ENCODE measurements at regions not wholly inside any gene's neighbourhood (a gene's known extent, or its start where the extent isn't known, plus 50 kb on each side); places are given as distances from the start of the nearest gene placed in this dataset.

DNA sequence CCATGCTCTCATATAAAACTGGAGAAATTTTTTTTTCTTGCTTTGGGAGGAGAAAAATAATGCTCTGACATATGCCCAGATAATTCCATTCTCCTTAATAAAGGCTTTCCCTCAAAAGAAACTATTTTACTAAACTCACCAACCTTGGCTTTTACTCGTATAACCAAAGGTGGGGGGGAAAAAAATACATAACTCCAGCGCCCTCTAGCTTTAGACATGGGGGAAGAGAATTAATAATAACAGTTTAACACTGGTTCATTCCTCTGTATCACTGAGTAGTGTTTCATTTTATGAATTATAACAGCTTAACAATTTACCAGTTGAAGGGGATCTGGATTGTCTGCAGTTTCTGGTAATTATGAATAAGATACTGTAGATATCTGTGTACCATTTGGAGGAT is 1226.1 kb downstream of the GRIK2 start:
- DNase-seq (ENCODE audit: low spot score): peak; percentile 10

DNA sequence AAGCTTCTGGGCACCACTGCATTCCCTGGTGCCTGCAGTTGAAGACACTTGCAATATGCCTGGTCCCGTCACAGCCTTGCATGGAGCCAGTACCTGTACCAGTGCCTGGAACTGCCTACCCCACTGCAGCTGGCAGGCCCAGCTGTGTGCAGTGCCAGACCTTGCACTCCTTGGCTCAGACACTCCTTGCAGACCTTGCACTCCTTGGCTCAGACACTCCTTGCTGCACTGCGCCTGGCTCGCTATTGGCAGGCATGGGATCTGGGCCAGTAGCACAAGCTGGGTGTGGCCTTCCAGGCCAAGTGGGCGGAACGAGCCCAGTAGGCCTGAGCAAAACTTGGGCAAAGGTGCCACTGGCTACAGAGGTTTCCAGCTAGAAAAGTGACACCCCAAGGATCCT is 1189.1 kb downstream of the GRIK2 start:
- no peak for DNase-seq (ENCODE audit: low spot score)

DNA sequence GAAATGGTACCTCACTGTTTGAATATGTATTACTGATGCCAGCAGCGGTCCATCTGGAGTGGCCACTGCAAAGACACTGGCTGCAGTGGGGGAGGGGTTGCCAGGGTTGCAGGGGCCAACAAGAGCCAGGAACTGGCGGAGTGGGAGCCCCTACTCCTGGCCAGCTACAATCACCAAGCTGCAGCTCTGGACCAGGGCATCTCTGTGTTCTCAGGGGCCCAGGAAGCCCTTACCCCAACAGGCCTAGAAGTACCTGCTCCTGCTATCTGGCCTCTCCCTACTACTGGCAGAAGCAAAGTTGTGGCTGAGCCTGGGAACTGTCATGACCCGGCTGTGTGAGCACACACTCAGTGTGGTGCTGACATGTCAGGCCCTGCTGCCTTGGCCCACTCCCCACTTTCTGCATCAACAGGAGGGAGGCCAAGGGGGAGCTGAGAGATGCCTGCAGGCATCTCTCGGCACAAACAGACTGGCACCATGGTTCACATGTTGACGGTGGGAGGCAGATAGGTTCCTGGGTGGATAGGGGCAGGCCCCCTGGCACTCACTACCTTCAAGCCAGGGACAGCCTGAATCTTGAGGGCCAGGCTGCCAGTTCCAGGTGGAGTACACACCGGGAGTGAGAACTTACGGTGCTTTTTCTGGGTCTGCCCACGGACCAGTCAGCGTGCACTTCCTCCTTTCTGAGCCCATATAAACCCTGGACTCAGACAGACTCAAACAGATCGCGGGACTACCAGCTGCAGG is 1188.0 kb downstream of the GRIK2 start:
- no peak for DNase-seq (ENCODE audit: low spot score)

DNA sequence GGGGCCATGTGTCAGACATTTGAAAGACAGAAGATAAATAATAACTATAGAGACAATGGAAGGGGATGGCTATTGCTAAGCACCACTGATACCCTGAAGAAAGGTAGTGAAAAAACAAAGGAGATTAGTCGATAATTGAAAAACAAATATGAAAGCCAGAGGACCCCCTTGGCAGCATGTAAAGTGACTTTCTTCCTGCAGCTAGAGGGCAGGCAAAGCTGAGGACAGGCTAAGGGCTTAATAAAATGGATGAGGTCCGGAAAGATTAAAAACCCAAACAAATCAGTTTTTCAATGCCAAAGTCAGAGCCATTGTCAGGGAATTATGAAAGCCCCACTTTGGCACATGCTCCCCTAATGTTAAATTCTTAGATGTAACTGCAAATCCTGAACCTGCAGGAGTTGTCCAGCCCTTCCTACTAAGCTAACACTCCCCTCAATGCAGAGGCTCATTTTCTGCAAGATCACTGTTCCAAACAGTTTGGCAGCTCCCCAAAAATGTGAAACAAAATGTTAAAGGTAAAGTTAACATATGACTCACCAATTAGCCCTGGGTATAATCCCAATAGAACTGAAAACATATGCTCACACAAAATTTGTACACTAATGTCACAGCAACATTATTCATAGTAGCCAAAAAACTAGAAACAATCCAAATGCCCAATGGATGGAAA is 1177.9 kb downstream of the GRIK2 start:
- DNase-seq (ENCODE audit: low spot score): no peak

DNA sequence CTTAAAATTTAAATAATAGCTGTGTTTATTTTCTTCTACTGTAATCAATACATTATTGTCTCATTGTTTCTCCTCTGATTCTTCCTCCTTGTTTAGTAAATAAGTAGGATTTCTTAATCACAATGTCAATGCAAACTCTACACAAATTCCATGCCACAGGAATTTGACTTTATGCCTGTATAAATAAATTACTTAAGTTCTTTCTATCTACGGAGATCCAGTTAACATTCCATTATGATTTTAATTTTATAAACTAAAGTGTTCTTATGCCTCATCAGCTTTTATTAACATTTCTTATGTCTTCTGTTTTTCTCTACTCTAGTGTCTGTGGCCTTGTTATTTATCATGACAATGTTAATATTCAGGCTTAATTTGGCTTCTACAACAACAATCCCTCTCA is 1169.2 kb downstream of the GRIK2 start:
- no peak for DNase-seq (ENCODE audit: low spot score)

DNA sequence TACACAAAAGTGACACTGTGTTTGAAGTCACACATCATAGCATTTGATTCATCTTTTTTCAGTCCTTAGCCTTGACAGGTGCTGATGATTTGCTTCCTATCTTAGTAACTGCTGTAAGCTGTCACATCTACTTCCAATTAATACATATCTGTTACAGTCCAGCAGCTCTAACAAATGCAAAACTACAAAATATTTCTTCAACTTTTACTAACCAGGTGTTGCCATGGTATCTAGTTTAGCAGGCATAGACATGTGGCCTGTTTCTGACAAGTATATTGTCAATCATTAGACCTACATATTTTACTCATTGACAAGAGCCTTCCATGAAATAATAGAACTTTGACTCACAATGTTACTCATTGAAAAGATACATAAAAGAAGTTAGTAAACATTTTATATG is 1159.7 kb downstream of the GRIK2 start:
- no peak for DNase-seq (ENCODE audit: low spot score)

DNA sequence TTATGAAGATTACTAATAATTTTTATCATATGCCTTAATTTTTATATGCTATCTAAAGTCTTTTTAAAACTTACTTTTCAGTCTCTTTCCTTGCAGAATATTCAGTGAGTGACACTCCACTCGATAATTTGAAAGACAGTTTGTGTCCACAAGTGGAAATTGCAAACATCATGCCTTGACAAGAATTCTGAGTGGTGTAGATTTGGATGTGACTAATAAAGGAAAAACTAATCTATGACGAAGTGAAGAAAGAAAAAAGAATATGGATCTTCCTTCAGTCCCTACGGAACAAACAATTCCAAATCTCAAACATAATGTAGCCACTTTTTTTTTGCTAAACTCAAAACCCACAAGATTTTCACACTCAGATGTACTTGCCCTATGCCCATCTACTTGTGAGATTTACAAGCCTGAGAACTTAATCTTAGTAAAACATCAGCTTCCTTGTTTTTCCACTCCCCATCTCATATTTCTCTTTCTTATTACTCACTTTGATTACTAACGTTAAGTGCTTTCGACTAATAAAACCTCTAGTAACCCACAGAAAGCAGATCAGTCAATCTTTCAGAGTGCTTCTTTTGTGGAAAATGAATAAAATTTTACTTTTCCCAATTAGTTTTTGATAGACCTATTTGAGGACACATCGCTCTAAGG is 1155.8 kb downstream of the GRIK2 start:
- DNase-seq (ENCODE audit: low spot score): no peak

DNA sequence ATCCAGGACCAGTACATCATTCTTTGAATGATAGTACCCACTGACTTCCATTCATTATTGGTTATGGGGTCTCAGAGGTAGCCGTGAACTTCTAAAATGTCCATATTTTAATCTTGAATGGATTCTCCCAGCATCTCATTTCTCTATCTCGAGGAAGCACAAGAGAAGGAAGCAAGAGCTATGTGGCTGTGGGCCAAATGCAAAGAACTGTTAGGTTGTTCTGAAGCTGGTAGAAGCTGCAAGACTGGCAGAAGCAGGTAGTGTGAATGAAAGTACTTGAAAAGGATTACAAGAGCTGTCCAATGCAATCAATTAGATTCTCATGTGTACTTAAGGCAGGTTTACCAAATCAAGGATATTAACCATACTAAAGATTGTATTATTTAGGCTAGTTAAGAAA is 1131.8 kb downstream of the GRIK2 start:
- no peak for DNase-seq (ENCODE audit: low spot score)

DNA sequence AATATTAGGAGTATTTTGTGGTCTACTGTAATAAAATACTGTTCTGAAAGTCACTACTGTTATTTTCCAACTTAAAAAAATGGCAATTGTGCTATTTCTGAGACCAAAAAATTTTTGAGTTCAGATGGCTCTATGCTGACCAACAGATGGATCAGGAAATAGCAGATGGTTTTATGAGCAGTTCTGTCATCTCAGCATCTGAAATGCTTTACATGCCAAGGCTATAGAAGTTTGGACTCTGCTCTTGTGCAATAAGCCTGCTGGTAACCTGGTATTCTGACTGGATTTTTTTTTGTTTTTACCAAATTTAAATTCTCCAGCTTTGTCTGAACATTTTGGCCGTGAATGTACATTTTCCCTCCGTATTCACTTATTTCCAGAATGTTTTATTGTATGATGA is 1127.5 kb downstream of the GRIK2 start:
- DNase-seq (ENCODE audit: low spot score): no peak

DNA sequence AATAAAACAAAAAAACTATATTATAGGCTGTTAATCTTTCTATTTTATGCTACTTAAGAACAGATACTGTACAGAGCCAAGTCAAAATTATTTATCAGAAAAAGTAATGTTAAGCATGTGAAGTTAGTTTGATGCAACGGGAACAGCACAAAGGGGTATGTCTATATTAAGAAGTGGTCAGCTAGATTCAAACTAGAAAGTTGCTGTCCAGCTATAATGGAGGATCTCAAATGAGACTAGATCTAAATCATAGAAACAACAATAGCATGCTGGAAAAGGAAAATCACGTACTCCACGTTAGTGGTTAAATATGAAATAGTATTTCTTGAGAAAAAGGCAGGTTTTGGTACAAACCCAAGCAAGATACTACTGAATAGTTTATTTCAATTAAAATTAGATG is 1124.0 kb downstream of the GRIK2 start:
- no peak for DNase-seq (ENCODE audit: low spot score)

DNA sequence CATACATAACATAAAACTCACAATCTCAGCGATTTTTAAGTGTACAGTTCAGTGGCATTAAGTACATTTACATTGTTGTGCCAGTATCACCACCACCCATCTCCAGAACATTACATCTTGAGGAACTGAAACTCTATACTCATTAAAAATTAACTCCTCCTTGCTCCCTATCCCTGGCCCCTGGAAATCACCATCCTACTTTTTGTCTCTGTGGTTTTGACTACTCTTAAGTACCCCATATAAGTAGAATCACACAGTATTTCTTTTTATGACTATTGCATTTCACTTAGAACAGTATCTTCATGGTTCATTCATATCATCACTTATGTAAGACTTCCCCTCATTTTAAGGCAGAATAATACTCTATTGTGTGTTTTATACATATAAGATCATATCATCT is 1108.1 kb downstream of the GRIK2 start:
- no peak for DNase-seq (ENCODE audit: low spot score)

DNA sequence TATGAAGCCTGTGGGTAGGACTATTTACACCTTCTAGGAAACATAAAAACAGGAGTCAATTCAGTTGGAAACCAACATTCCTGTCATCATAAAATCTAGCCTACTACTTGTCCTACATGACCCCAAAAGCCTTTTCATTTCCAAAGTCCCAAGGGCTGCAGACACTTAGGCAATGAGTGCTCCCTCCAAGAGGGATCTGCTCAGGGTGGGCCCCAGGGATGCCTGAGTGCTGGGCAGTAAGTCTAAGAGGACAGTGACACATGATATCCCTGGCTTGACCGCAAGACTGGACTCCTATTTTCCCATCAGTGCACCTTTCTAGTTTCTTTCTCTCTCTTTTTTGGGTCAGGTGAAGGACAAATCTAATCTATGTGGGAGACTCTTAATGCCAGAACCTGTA is 1101.3 kb downstream of the GRIK2 start:
- DNase-seq (ENCODE audit: low spot score): no peak

DNA sequence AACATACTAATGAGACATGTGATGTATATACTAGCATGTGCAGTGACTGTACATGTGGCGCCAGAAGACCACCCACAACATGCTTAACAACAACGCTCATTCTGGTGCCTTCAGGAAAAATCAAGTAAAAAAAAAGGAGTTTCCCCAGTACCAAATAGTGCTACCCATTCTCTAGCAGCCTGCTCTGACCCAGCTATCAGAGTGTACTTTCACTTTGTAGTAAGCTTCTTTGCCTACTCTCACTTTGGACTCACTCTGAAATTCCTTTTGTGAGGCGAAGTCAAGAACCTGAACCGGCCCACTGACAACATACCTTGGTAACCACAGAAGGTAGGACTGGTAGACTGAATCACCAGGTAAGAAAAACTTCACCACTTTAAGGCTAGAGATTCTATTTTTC is 1100.0 kb downstream of the GRIK2 start:
- DNase-seq (ENCODE audit: low spot score): no peak

DNA sequence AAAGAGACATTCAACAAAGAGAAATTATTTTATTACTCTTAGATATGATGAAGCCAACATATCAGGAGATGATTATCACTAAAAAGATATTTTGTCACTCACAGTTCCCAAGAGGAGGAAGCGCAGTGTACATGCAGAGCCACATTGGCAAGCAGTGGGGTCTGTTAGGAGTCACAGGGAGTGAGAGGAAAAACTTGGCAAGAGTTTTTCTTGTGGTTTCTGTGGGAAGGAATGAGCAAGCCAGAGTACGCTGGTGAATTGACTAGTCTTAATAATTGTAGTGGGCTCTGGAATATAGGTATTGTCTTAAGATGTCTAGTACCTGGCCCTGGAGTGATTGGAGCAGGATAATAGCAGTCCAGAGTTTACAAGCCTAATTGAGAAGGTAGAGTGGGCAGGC is 1095.2 kb downstream of the GRIK2 start:
- DNase-seq (ENCODE audit: low spot score): no peak

DNA sequence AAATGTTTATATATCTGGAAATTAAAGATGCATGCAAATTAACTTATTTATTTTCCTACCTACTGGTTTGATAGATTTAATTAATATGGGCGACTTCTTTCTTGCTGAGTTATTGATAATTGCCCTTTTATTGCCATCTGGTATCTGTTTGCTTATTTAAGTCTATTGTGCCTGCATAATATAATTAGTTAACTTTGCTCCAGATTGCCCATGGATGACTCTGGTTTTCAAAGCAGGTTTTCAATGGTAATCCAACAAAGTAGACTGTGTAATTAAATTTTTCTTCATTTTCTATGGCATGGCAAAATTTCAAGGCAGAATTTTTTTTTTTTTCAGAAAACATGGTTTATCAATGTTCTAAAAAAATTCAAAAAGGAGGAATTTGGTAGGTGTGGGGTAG is 1092.0 kb downstream of the GRIK2 start:
- DNase-seq (ENCODE audit: low spot score): no peak

DNA sequence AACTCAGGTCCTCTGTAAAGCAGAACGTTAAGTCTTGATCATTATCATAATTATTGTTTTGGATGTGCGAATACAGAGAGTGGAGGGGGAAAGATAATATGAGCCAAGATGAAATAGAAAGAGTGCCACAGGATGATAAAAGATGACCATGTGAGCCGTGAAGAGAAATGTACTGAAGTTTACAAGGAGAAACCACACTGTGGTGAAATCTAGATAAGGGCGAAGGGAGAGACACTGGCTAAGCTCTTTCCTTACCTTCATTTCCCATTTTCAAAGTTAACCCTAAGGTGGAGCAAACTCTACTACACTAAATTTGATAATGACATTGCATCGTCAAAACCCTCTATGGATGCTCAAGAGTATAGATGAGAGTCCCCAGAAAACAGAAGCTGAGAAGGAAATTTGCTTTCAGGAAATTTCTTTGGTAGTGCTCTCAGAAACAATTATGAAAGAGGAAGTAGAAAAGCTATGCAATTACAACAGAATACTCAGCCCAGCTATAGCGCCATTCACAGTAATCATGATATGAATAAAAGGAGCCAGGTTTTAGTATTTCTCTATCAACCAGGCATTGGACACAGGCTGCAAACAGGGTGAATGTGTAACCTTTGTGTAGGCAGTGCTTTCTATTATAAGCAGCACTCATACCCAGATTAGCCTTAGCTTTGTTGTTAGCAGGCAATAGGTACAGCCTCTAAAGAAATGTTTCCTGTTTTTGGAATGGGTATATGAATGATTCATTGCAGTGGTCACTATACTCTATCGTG is 1080.7 kb downstream of the GRIK2 start:
- no peak for DNase-seq (ENCODE audit: low spot score)

DNA sequence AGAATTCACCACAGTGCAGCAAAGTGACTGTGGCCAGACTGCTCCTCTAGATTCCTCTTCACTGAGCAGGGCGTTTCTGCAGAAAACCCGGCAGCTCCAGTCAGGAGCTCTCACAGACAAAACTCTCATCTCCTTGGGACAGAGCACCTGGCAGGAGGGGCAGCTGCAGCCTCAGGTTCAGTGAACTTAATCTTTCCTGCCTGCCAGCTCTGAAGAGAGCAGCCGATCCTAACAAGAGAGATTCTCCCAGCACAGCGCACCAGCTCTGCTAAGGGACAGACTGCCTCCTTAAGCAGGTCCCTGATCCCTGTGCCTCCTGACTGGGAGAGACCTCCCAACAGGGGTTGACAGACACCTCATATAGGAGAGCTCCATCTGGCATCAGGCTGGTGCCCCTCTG is 1065.5 kb downstream of the GRIK2 start:
- no peak for DNase-seq (ENCODE audit: low spot score)

DNA sequence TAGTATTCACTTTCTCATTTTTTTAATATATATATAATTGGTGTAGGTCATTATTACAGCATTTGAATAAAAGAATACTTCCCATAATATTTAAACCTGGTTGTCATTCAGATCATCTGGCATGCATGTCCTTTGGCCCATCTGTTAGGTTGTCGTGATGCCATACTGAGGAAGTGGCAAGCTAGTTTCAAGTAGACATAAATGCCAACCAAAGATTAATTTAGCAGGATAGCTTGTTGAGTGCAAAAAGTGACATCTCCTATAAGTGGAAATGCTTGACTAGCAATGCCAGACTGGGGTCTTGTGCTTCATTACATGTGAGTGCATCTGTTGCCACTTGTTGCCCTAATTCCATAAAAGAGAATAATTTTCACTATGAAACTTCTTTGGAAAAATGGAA is 1044.7 kb downstream of the GRIK2 start:
- no peak for DNase-seq (ENCODE audit: low spot score)

DNA sequence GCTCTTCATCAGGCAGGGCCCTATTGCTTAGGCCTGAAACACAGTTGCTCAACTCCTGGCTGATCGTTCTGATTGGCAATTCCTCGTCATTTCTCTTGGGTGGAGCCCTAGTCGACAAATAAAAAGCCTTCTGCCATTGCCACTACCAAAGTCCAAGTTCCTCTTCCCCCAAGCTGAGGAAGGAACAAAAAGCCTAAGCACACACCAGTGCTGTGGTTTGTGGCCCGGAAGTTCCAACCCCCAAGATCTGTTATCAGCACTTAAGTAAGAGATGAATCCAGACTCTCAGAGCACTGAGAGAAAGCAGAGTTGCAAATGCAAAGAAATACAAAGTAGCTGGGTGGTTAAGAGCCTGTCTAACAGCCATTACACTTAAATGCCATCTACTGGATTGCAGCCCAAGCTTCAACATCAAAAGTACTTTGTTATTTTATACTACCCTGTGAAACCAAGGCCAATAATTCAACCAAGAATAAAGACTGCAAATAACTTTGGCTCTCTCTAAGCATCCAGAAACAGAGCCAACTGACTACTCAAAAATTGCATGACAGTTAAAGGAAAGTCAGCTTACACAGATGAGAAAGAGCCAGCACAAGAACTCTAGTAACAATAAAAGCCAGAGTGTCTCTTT is 1024.0 kb downstream of the GRIK2 start:
- no peak for DNase-seq (ENCODE audit: low spot score)

DNA sequence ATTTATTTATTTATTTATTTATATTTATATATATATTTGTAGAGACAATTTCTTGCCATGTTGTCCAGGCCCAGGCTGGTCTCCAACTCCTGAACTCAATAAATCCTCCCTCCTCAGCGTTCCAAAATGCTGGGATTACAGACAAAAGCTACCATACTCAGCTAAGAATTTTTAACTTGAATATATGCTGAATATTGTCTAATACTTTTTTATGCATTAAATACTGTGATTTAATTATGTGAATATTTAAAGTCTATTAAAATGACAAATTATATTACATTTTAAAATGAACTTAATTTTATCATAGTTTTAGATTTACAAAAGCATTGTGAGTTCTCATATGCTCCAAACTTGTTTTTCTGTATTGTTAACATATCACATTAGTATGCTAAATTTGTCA is 1022.4 kb downstream of the GRIK2 start:
- DNase-seq (ENCODE audit: low spot score): no peak

DNA sequence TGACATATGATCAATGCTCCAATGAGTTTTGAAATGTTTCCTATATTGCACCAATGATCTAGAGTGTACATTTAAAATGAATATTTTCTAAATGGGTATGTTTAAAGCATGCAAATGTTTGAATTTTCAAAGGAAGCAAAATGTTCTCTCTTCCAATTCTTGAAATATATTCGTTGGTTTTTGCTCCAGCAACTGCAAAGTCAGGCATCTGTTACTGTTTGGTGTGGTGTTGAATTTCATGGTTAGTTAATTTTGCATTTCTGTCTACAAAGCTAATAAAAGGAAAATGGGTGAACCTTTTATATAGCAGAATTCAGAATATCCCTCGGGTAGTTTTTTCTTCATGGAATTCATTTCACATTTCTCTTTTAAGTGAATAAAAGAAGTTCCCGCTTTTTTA is 1018.3 kb downstream of the GRIK2 start:
- no peak for DNase-seq (ENCODE audit: low spot score)

Measured in COLO829 (cell line).